Esophagus muscularis mucosa (tissue), 4 donors: ENCODE measurements at regions not wholly inside any gene's neighbourhood (a gene's known extent, or its start where the extent isn't known, plus 50 kb on each side); places are given as distances from the start of the nearest gene placed in this dataset.

Source experiments
- EP300 ChIP-seq: sonication (generic); formaldehyde crosslinking; IDR thresholded peaks from one replicate; pipeline ENCODE4 v1.6.1; 2017; ENCODE audit warnings: antibody characterized with exemption
- POLR2AphosphoS5 ChIP-seq, 2 donors: sonication (generic); formaldehyde crosslinking; IDR thresholded peaks; one replicate each; pipeline ENCODE4 v1.6.1; 2017; ENCODE audit warnings: antibody characterized with exemption in 2 of 2
- TF ChIP-seq, protein P1 (sequence below), 3 experiments: fragments of 200-600 bp in 2 of 3; fragments of 450-650 bp in 1 of 3; sonication (generic) in 2 of 3; IDR thresholded peaks; one replicate each; pipeline ENCODE4 v1.5.1; 2017 to 2019; ENCODE audit warnings: antibody characterized with exemption in 3 of 3, mild to moderate bottlenecking in 2 of 3, moderate library complexity in 1 of 3

DNA sequence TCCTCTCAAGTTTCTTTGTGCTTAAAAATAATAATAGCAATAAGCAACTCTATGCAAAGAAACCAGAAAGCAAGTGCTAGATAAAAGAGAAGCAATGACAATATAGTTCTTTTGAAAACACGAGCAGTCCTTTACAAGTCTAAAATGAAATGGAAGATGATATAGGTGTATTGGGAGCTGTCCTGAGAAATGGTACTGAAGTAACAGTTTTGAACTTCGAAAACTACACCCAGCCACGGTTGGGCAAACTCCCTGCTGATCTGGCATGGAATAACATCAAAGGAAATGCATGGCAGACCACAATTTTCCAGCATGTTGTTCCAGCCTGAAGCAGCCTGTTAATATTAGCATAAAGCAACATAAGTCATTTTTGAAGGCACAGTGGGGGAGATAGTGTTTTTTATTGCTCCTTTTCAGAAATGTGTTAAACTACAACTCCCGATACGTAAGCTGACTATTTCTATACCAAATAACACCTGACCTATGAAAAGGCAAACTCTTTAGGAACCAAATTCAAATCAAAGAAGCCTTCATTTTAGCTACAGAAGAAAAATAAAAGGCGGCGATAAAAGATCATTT, 596.1 kb upstream of the KLHL29 start:
- TF ChIP-seq POLR2AphosphoS5 (IDR thresholded peaks at IDR 0.05) (no peak), EP300 (no peak)
- TF ChIP-seq, protein P1, sequence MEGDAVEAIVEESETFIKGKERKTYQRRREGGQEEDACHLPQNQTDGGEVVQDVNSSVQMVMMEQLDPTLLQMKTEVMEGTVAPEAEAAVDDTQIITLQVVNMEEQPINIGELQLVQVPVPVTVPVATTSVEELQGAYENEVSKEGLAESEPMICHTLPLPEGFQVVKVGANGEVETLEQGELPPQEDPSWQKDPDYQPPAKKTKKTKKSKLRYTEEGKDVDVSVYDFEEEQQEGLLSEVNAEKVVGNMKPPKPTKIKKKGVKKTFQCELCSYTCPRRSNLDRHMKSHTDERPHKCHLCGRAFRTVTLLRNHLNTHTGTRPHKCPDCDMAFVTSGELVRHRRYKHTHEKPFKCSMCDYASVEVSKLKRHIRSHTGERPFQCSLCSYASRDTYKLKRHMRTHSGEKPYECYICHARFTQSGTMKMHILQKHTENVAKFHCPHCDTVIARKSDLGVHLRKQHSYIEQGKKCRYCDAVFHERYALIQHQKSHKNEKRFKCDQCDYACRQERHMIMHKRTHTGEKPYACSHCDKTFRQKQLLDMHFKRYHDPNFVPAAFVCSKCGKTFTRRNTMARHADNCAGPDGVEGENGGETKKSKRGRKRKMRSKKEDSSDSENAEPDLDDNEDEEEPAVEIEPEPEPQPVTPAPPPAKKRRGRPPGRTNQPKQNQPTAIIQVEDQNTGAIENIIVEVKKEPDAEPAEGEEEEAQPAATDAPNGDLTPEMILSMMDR (IDR thresholded peaks at IDR 0.05) = no peak
